HCT116 (cell line): ENCODE measurements at regions not wholly inside any gene's neighbourhood (a gene's known extent, or its start where the extent isn't known, plus 50 kb on each side); places are given as distances from the start of the nearest gene placed in this dataset.

Experiments used
- ATAC-seq: fragments of 200-7000 bp; cut with Tn5 transposase; 2 replicates; pipeline ENCODE4 v1.9.1; 2020; ENCODE audit warnings: mild to moderate bottlenecking, moderate library complexity
- BruUV-seq: library from RNA; stranded (reverse); fragments of 400-500 nt; replicated peaks from 2 replicates; lab custom pipeline; 2021; lab: Mats Ljungman, UMichigan
- CTCF ChIA-PET: fragments of 300-600 bp; sonication (Branson Sonifier 250); formaldehyde crosslinking; loops from one replicate; lab custom pipeline; 2021; ENCODE audit warnings: antibody characterized with exemption; lab: Charles Lee
- POLR2A ChIA-PET: fragments of 300-600, 350-600 bp; sonication (Branson Sonifier 250); formaldehyde crosslinking; loops from one replicate; lab custom pipeline; 2021; ENCODE audit warnings: antibody characterized with exemption; lab: Charles Lee
- RAD21 ChIA-PET, 2 experiments: fragments of 300-600 bp; sonication (Branson Sonifier 250); formaldehyde crosslinking; loops; one replicate each; lab custom pipeline; 2023; ENCODE audit warnings: low total read pairs in 2 of 2; ENCODE audit not compliant: uncharacterized antibody in 2 of 2, unreplicated experiment in 2 of 2, low non-redundant PET in 1 of 2; lab: Charles Lee
- DNase-seq: peaks from one replicate; pipeline ENCODE4 v3.0.0-alpha.2; 2010; ENCODE audit warnings: low read depth, low spot score
- H2AFZ ChIP-seq: fragments of 200-600 bp; shearing (Covaris generic), sonication (generic); 2 replicates; pipeline ENCODE4 v1.6.1; 2017; ENCODE audit warnings: low read depth, mixed run types, mixed read lengths, antibody characterized with exemption, low read length; ENCODE audit not compliant: poor library complexity, severe bottlenecking
- H3K27ac ChIP-seq: 2 replicates; pipeline ENCODE4 v1.5.1; 2012; ENCODE audit warnings: low read depth, low read length
- H3K27me3 ChIP-seq: fragments of 200-600 bp; sonication (generic); 2 replicates; pipeline ENCODE4 v1.6.1; 2016; ENCODE audit warnings: mixed run types, low read length, mixed read lengths; ENCODE audit not compliant: insufficient read depth
- H3K36me3 ChIP-seq, 2 experiments: fragments of 200-500 bp in 1 of 2; fragments of 200-600 bp in 1 of 2; sonication (Bioruptor generic) in 1 of 2; sonication (generic) in 1 of 2; 2 replicates each; pipeline versions ENCODE4 v1.5.1 to v1.6.1; 2014 to 2016; ENCODE audit warnings: low read length in 2 of 2, inconsistent platforms in 1 of 2, mixed read lengths in 1 of 2, mixed run types in 1 of 2; ENCODE audit not compliant: insufficient read depth in 2 of 2, control insufficient read depth in 1 of 2
- H3K4me1 ChIP-seq, 2 experiments: fragments of 200-600 bp in 1 of 2; sonication (generic) in 1 of 2; 2 replicates each; pipeline versions ENCODE4 v1.5.1 to v1.6.1; 2012 to 2017; ENCODE audit warnings: low read length in 2 of 2, inconsistent platforms in 1 of 2, mild to moderate bottlenecking in 1 of 2, mixed read lengths in 1 of 2, mixed run types in 1 of 2, moderate library complexity in 1 of 2; ENCODE audit not compliant: insufficient read depth in 2 of 2, control insufficient read depth in 1 of 2
- H3K4me2 ChIP-seq: fragments of 200-600 bp; sonication (generic); 2 replicates; pipeline ENCODE4 v1.6.1; 2017; ENCODE audit warnings: mixed run types, low read length, mixed read lengths
- H3K4me3 ChIP-seq, 2 experiments: fragments of 200-600 bp in 1 of 2; sonication (generic) in 1 of 2; replicated peaks in 1 of 2; 2 replicates each; pipeline ENCODE4 v1.5.1; 2011 to 2016; ENCODE audit warnings: low read length in 2 of 2, control low read depth in 1 of 2, low read depth in 1 of 2, mild to moderate bottlenecking in 1 of 2, mixed read lengths in 1 of 2, mixed run types in 1 of 2
- H3K79me2 ChIP-seq: fragments of 200-600 bp; sonication (generic); 2 replicates; pipeline ENCODE4 v1.6.1; 2017; ENCODE audit warnings: mild to moderate bottlenecking, mixed run types, low read length, moderate library complexity, mixed read lengths; ENCODE audit not compliant: insufficient read depth
- H3K9ac ChIP-seq: fragments of 200-600 bp; sonication (generic); 2 replicates; pipeline ENCODE4 v1.6.1; 2016; ENCODE audit warnings: low read length, mixed read lengths
- H3K9me2 ChIP-seq: fragments of 200-600 bp; sonication (generic), shearing (Covaris generic); 2 replicates; pipeline ENCODE4 v1.6.1; 2017; ENCODE audit warnings: mixed run types, mild to moderate bottlenecking, moderate library complexity; ENCODE audit not compliant: insufficient read depth
- H3K9me3 ChIP-seq, 2 experiments: fragments of 200-500 bp in 1 of 2; fragments of 200-600 bp in 1 of 2; sonication (Bioruptor generic) in 1 of 2; sonication (generic) in 1 of 2; 2 replicates each; pipeline ENCODE4 v1.6.1; 2014 to 2017; ENCODE audit warnings: low read length in 2 of 2, mixed read lengths in 2 of 2, inconsistent platforms in 1 of 2, low read depth in 1 of 2, mild to moderate bottlenecking in 1 of 2, mixed run types in 1 of 2, moderate library complexity in 1 of 2; ENCODE audit not compliant: control insufficient read depth in 1 of 2, insufficient read depth in 1 of 2
- H4K20me1 ChIP-seq: fragments of 200-600 bp; sonication (generic), shearing (Covaris generic); 2 replicates; pipeline ENCODE4 v1.6.1; 2017; ENCODE audit warnings: mixed run types, mild to moderate bottlenecking, moderate library complexity; ENCODE audit not compliant: insufficient read depth
- ATF3 ChIP-seq: IDR thresholded peaks from 2 replicates; pipeline ENCODE4 v1.6.1; 2012
- EGR1 ChIP-seq: IDR thresholded peaks from 2 replicates; pipeline ENCODE4 v1.6.1; 2012; ENCODE audit warnings: low read depth
- ELF1 ChIP-seq: IDR thresholded peaks from 2 replicates; pipeline ENCODE4 v1.6.1; 2012; ENCODE audit warnings: low read depth, borderline replicate concordance
- EZH2phosphoT487 ChIP-seq: fragments of 200-600 bp; IDR thresholded peaks from 2 replicates; pipeline ENCODE4 v1.6.1; 2018; ENCODE audit warnings: antibody characterized with exemption, borderline replicate concordance
- FOSL1 ChIP-seq: IDR thresholded peaks from 2 replicates; pipeline ENCODE4 v1.6.1; 2012; ENCODE audit warnings: low read depth
- JUND ChIP-seq: IDR thresholded peaks from 2 replicates; pipeline ENCODE4 v1.6.1; 2012
- MAX ChIP-seq: IDR thresholded peaks from 2 replicates; pipeline ENCODE4 v1.6.1; 2012
- POLR2A ChIP-seq: IDR thresholded peaks from 2 replicates; pipeline ENCODE4 v1.7.0; 2011; ENCODE audit warnings: borderline replicate concordance; ENCODE audit not compliant: insufficient read depth, insufficient read length; ENCODE audit errors: extremely low read depth
- POLR2AphosphoS5 ChIP-seq: IDR thresholded peaks from 2 replicates; pipeline ENCODE4 v1.6.1; 2011; ENCODE audit warnings: mild to moderate bottlenecking, low read depth, low read length, moderate library complexity
- RAD21 ChIP-seq: IDR thresholded peaks from 2 replicates; pipeline ENCODE4 v1.6.1; 2012; ENCODE audit warnings: low read depth, mild to moderate bottlenecking
- REST ChIP-seq: IDR thresholded peaks from 2 replicates; pipeline ENCODE4 v1.6.1; 2012; ENCODE audit warnings: low read depth
- SIN3A ChIP-seq: IDR thresholded peaks from 2 replicates; pipeline ENCODE4 v1.6.1; 2012; ENCODE audit warnings: low read depth
- SRF ChIP-seq: IDR thresholded peaks from 2 replicates; pipeline ENCODE4 v1.6.1; 2012; ENCODE audit warnings: low read depth
- TCF7L2 ChIP-seq: IDR thresholded peaks from 2 replicates; pipeline ENCODE4 v1.7.0; 2011; ENCODE audit warnings: borderline replicate concordance, inconsistent platforms; ENCODE audit not compliant: insufficient read depth, insufficient read length; ENCODE audit errors: extremely low read depth
- YY1 ChIP-seq: IDR thresholded peaks from 2 replicates; pipeline ENCODE4 v1.6.1; 2011; ENCODE audit warnings: low read length, low read depth, moderate library complexity, mild to moderate bottlenecking; ENCODE audit not compliant: insufficient replicate concordance; ENCODE audit errors: extremely low read depth
- ZBTB33 ChIP-seq: IDR thresholded peaks from 2 replicates; pipeline ENCODE4 v1.6.1; 2011; ENCODE audit warnings: mild to moderate bottlenecking, low read length, moderate library complexity; ENCODE audit not compliant: insufficient replicate concordance; ENCODE audit errors: extremely low read depth
- ZNF274 ChIP-seq: fragments of 200-500 bp; sonication (Bioruptor generic); IDR thresholded peaks from 2 replicates; pipeline ENCODE4 v1.6.1; 2014; ENCODE audit warnings: mild to moderate bottlenecking, low read depth, low read length, inconsistent platforms
- intact Hi-C: fragments of 100-400 bp; cut with micrococcal nuclease; formaldehyde crosslinking; loops from 2 replicates; pipeline ENCODE4 v1.10.0; 2022
- TF ChIP-seq, protein P1 (sequence below), 3 experiments: fragments of 200-600 bp in 1 of 3; sonication (generic) in 1 of 3; IDR thresholded peaks in 2 of 3; conservative IDR thresholded peaks in 1 of 3; 2 replicates each; pipeline ENCODE4 v1.5.1; 2012 to 2017; ENCODE audit warnings: low read depth in 2 of 3, low read length in 2 of 3, antibody characterized with exemption in 1 of 3, borderline replicate concordance in 1 of 3, control low read depth in 1 of 3, mild to moderate bottlenecking in 1 of 3, mixed read lengths in 1 of 3, mixed run types in 1 of 3, moderate library complexity in 1 of 3; ENCODE audit not compliant: insufficient read depth in 1 of 3

DNA sequence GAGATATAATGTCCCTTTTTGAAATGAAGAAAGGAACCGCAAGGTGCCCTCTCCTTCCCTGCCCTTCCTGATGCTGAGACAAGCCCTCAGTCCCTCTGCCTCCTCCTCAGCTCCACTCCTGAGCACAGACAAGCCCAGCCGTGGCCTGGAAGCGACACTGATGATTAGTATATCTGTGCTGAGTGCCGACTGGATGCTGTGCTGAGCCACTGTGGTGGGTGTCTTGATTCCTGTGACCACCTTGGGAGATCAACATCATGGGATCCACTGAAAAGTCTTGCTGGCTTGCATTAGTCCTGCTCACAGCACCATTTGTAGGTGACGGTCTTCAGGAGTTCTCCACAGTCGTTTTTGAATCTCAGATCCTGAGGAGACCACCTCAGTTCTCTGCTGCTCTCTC, 59.5 kb upstream of the HGFAC start:
- ChIA-PET POLR2A (no interaction called here), CTCF (no interaction called here)
- H3K79me2 ChIP-seq: no peaks in the 10 kb centered on the region

More for the DNA sequence above, 59.5 kb upstream of the HGFAC start:
- H3K4me1 ChIP-seq: peaks cover 0 to 7% of the 10 kb centered on the region in 2 experiments; a peak in 1 of 4 replicates
- H3K4me2 ChIP-seq: no peak overlapping the region
- intact Hi-C loops: no loop called here
- H3K9me2 ChIP-seq: no peaks in the 10 kb centered on the region
- TF ChIP-seq RAD21: no peak
- no peak for TF ChIP-seq TCF7L2
- TF ChIP-seq, protein P1, sequence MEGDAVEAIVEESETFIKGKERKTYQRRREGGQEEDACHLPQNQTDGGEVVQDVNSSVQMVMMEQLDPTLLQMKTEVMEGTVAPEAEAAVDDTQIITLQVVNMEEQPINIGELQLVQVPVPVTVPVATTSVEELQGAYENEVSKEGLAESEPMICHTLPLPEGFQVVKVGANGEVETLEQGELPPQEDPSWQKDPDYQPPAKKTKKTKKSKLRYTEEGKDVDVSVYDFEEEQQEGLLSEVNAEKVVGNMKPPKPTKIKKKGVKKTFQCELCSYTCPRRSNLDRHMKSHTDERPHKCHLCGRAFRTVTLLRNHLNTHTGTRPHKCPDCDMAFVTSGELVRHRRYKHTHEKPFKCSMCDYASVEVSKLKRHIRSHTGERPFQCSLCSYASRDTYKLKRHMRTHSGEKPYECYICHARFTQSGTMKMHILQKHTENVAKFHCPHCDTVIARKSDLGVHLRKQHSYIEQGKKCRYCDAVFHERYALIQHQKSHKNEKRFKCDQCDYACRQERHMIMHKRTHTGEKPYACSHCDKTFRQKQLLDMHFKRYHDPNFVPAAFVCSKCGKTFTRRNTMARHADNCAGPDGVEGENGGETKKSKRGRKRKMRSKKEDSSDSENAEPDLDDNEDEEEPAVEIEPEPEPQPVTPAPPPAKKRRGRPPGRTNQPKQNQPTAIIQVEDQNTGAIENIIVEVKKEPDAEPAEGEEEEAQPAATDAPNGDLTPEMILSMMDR (IDR thresholded peaks at IDR 0.05 in 2 of 3, conservative IDR thresholded peaks at IDR 0.05 in 1 of 3; ENCODE audit: borderline replicate concordance in 1 of 3, insufficient read depth in 1 of 3, low read depth in 2 of 3, low read length in 2 of 3): no peak
- TF ChIP-seq ELF1: no peak
- TF ChIP-seq ZBTB33: no peak
- no peak for TF ChIP-seq EZH2phosphoT487
- TF ChIP-seq JUND: no peak
- TF ChIP-seq POLR2AphosphoS5: no peak
- no peak for TF ChIP-seq MAX
- TF ChIP-seq EGR1: no peak
- TF ChIP-seq ZNF274: no peak
- TF ChIP-seq SRF: no peak
- no peak for TF ChIP-seq YY1
- no peak for TF ChIP-seq POLR2A
- TF ChIP-seq REST: no peak
- no peak for TF ChIP-seq SIN3A
- no peak for TF ChIP-seq FOSL1
- no peak for TF ChIP-seq ATF3
- no peaks in the 10 kb centered on the region for H4K20me1 ChIP-seq
- BruUV-seq: no TSS peak
- no peak for DNase-seq
- ATAC-seq: no peak
- H3K36me3 ChIP-seq: no peaks in the 10 kb centered on the region
- no peak overlapping the region for H2AFZ ChIP-seq
- RAD21 ChIA-PET: no interaction called here
- no peaks in the 10 kb centered on the region for H3K27me3 ChIP-seq
- H3K9me3 ChIP-seq: peaks cover 7 to 9% of the 10 kb centered on the region in 2 experiments; a peak in 2 of 4 replicates
- H3K4me3 ChIP-seq: no peak overlapping the region
- H3K9ac ChIP-seq: no peak overlapping the region
- H3K27ac ChIP-seq: no peak overlapping the region
